ENCODE measurements at regions not wholly inside any gene's neighbourhood (a gene's known extent, or its start where the extent isn't known, plus 50 kb on each side); places are given as distances from the start of the nearest gene placed in this dataset.

DNA sequence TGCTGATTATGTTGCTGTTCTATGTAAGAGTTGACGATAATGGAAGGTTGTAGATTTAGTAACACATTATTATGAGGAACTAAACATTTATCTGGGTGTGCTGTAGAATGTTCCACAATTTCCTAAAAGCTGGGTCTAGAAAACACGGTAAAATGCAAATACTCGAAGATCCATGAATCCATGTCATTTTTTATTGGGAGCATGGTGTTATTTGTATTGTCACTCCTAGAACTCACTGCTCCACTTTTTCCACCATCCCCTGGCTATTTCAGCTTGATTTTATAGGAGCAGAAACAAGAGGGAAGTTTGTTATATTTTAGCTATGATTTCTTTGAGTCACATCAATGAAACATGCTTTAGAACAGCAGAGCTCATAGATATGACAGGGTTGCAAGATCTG lies 155.0 kb upstream of the ANK2 start:
- Histone ChIP-seq H2AK5ac (ENCODE audit: insufficient read length, low read length) (no peak overlapping the region), H3K27ac (ENCODE audit: insufficient read length, low read depth, low read length) (no peak overlapping the region), H3K79me1 (ENCODE audit: insufficient read depth, low read depth, low read length, poor library complexity, severe bottlenecking) (no peaks in the 10 kb centered on the region), H4K5ac (ENCODE audit: insufficient read length, low read depth, low read length) (no peak overlapping the region), H4K8ac (replicated peaks; ENCODE audit: insufficient read length, low read depth, low read length) (no peak overlapping the region), H3K79me2 (ENCODE audit: insufficient read depth, low read length) (0 out of 2 replicates have a peak, but pooled peaks cover 2% of the 10 kb centered on the region), H3K4me1 (ENCODE audit: insufficient read depth, low read length) (peaks cover 8% of the 10 kb centered on the region; the same call in 1 of the 2 replicates), H2BK20ac (ENCODE audit: low read depth, low read length, poor library complexity, severe bottlenecking) (no peak overlapping the region), H3K4me2 (ENCODE audit: insufficient read depth, insufficient read length, low read length) (no peak overlapping the region), H2BK120ac (ENCODE audit: low read depth, low read length, poor library complexity, severe bottlenecking) (no peak overlapping the region), H2BK15ac (ENCODE audit: low read depth, low read length) (no peak overlapping the region), H2AFZ (ENCODE audit: low read length) (no peak overlapping the region), H3K56ac (ENCODE audit: insufficient read length, low read depth, low read length) (no peak overlapping the region), H3K9ac (ENCODE audit: extremely low read depth, insufficient read length, low read length) (no peak overlapping the region), H3K18ac (ENCODE audit: insufficient read length, low read depth, low read length) (no peak overlapping the region), H2BK5ac (ENCODE audit: insufficient read length, low read length) (no peak overlapping the region), H3T11ph (ENCODE audit: low read length) (no peak overlapping the region), H3K4ac (ENCODE audit: low read depth, low read length) (no peak overlapping the region), H4K91ac (ENCODE audit: insufficient read length, low read depth, low read length) (no peak overlapping the region), H3K27me3 (ENCODE audit: insufficient read depth, low read length) (no peaks in the 10 kb centered on the region), H3K23me2 (ENCODE audit: insufficient read length, low read depth, low read length, poor library complexity, severe bottlenecking) (no peaks in the 10 kb centered on the region), H2BK12ac (ENCODE audit: insufficient read length, low read depth, low read length) (no peak overlapping the region), H4K20me1 (ENCODE audit: control insufficient read depth, insufficient read depth, insufficient read length) (no peaks in the 10 kb centered on the region), H3K14ac (ENCODE audit: insufficient read depth, low read length) (no peak overlapping the region), H3K9me3 (ENCODE audit: control insufficient read depth, low read depth, low read length) (no peaks in the 10 kb centered on the region), H3K23ac (ENCODE audit: insufficient read length, low read depth, low read length) (no peak overlapping the region)
- Mint-ChIP-seq H3K4me3 (no peak overlapping the region), H3K27ac (peak overlapping the region in 1 of 3 experiments; percentile 86; a peak in 2 of 7 replicates), H3K4me1 (peaks cover 47 to 48% of the 10 kb centered on the region in 2 experiments), H3K9me3 (no peaks in the 10 kb centered on the region), H3K27me3 (ENCODE audit: low read depth) (no peaks in the 10 kb centered on the region), H3K36me3 (ENCODE audit: insufficient read depth in 1 of 3, low read depth in 3 of 3) (no peaks in the 10 kb centered on the region; a peak in 2 of 7 replicates)
- no peak for DNase-seq
- WGBS (ENCODE audit: extremely low coverage, insufficient read length, low lambda C conversion rate) = 100% methylated on average over 1 of the region's 3 CpGs
- TF ChIP-seq, protein P1, sequence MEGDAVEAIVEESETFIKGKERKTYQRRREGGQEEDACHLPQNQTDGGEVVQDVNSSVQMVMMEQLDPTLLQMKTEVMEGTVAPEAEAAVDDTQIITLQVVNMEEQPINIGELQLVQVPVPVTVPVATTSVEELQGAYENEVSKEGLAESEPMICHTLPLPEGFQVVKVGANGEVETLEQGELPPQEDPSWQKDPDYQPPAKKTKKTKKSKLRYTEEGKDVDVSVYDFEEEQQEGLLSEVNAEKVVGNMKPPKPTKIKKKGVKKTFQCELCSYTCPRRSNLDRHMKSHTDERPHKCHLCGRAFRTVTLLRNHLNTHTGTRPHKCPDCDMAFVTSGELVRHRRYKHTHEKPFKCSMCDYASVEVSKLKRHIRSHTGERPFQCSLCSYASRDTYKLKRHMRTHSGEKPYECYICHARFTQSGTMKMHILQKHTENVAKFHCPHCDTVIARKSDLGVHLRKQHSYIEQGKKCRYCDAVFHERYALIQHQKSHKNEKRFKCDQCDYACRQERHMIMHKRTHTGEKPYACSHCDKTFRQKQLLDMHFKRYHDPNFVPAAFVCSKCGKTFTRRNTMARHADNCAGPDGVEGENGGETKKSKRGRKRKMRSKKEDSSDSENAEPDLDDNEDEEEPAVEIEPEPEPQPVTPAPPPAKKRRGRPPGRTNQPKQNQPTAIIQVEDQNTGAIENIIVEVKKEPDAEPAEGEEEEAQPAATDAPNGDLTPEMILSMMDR (conservative IDR thresholded peaks at IDR 0.05) = no peak

All from H9 (cell line).